Mesothelial cell of epicardium (in vitro differentiated cells): ENCODE measurements at regions not wholly inside any gene's neighbourhood (a gene's known extent, or its start where the extent isn't known, plus 50 kb on each side); places are given as distances from the start of the nearest gene placed in this dataset.
A peak's percentile ranks its signal among the peaks of the same experiment; 100 is the strongest.

ENCODE experiments used
- DNase-seq, 2 experiments: peaks; one replicate each; pipeline ENCODE4 v3.0.0; 2021; ENCODE audit warnings: low spot score in 2 of 2; ENCODE audit not compliant: unreplicated experiment in 2 of 2
- H3K27ac Mint-ChIP-seq: 2 replicates; pipeline ENCODE4 v1.8.0; 2021; ENCODE audit warnings: mixed read lengths
- H3K27me3 Mint-ChIP-seq: 2 replicates; pipeline ENCODE4 v1.8.0; 2021; ENCODE audit warnings: low read depth, mixed read lengths
- H3K36me3 Mint-ChIP-seq: 2 replicates; pipeline ENCODE4 v1.8.0; 2021; ENCODE audit warnings: mixed read lengths
- H3K4me1 Mint-ChIP-seq: 2 replicates; pipeline ENCODE4 v1.8.0; 2021; ENCODE audit warnings: mixed read lengths
- H3K4me3 Mint-ChIP-seq: 2 replicates; pipeline ENCODE4 v1.8.0; 2021; ENCODE audit warnings: mild to moderate bottlenecking, moderate library complexity, mixed read lengths
- H3K9me3 Mint-ChIP-seq: 2 replicates; pipeline ENCODE4 v1.8.0; 2021; ENCODE audit warnings: mixed read lengths
- TF ChIP-seq, protein P1 (sequence below): fragments of 200-600 bp; sonication (generic); IDR thresholded peaks from one replicate; pipeline ENCODE4 v1.5.0; 2021; ENCODE audit warnings: antibody characterized with exemption; ENCODE audit not compliant: unreplicated experiment

DNA sequence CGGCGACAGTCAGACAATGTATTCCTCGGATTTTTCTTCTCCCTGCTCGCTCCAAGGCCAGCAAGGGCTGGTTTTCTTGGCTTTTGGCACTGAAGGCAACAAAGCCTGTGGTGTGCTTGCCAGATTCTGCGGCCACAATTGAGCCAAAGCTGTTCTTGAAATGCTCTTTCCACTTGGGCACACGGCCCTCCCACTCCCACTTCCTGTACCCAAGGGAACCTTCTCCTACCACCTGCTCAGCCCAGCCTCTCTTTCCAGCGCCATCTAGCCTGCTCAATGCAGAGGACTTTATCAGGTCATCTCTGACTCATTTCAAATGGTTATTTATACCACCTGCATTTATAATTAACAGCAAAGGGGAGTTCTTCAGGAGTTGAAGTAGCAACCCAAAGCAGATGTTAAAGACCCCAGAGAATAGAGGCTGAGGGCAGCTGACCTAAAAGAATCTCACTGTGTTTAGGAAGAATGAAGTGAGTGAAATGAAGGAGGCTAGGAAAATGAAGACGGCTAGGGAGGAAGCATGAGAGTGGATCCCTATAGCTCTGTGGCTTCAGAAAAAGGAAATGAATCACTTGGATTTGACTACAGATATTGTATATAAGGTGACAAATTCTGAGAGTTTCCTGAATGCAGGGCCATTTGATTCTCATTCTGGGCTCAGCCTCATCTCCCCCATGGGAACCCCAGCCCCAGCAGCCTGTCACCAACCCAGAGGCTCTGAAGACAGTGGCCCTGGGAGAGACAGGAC, 439.0 kb downstream of the ENC1 start:
- H3K27me3 Mint-ChIP-seq: no peaks in the 10 kb centered on the region
- H3K36me3 Mint-ChIP-seq: no peaks in the 10 kb centered on the region
- peaks cover 38% of the 10 kb centered on the region for H3K4me1 Mint-ChIP-seq
- H3K9me3 Mint-ChIP-seq: no peaks in the 10 kb centered on the region
- H3K27ac Mint-ChIP-seq: no peak overlapping the region
- no peak overlapping the region for H3K4me3 Mint-ChIP-seq
- no peak for DNase-seq
- TF ChIP-seq, protein P1, sequence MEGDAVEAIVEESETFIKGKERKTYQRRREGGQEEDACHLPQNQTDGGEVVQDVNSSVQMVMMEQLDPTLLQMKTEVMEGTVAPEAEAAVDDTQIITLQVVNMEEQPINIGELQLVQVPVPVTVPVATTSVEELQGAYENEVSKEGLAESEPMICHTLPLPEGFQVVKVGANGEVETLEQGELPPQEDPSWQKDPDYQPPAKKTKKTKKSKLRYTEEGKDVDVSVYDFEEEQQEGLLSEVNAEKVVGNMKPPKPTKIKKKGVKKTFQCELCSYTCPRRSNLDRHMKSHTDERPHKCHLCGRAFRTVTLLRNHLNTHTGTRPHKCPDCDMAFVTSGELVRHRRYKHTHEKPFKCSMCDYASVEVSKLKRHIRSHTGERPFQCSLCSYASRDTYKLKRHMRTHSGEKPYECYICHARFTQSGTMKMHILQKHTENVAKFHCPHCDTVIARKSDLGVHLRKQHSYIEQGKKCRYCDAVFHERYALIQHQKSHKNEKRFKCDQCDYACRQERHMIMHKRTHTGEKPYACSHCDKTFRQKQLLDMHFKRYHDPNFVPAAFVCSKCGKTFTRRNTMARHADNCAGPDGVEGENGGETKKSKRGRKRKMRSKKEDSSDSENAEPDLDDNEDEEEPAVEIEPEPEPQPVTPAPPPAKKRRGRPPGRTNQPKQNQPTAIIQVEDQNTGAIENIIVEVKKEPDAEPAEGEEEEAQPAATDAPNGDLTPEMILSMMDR: no peak

DNA sequence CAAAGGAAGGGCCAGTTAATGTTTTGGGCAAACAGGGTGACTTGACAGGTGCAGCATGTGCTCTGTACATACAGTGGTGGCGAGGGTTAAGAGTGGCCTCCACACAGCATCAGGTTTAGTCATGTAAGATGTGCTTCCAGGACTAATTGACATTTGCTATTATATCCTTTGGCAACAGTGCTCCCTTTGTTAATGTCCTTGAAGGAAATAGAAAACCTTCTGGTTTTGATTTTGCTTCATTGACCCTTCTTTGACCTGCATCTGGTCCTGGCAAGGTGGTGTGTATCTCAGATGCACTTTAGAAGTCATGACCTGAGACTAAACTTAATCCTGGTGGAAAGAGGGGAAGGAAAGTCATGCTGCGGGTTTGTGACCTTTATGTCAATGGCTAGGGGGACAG, 440.0 kb downstream of the ENC1 start:
- Mint-ChIP-seq H3K4me1 (peaks cover 28% of the 10 kb centered on the region), H3K9me3 (peaks cover 4% of the 10 kb centered on the region), H3K27ac (no peak overlapping the region), H3K4me3 (no peak overlapping the region), H3K27me3 (no peaks in the 10 kb centered on the region), H3K36me3 (no peaks in the 10 kb centered on the region)
- TF ChIP-seq, protein P1: no peak
- no peak for DNase-seq

DNA sequence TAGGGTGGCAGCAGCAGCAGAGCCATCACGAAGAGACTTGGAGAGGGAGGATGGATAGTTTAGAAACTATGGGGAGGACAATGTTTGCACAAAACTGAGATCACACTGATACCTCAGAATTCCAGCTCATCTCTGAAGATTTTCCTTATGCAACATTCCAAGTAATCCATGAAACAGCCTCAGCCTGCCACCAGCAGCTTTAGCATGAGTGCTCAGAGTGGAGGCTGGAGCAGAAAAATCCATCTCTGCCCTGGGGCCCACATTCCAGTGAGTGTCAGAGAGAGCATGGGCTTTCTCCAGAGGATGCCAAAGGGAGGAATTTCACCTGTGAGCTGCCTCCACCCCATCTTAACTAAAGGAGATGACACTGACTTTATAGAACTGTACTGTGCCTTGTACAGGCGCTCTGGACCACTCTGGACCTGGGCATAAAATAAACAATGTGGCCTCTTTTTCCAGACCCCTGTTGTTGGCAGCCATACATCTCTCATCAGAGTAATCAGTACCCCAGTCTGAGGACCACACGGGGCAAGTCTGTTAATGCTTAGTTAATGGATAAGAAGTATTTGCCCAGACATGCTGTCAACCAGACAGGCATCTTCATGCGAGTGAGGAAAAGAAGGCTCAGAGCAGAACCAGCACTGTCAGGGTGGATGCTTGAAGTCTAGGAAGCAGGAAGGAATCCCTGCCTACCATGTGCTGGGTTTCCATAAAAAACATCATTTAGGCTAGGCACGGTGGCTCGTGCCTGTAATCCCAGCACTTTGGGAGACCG, 440.9 kb downstream of the ENC1 start:
- TF ChIP-seq, protein P1: no peak
- no peak overlapping the region for H3K4me3 Mint-ChIP-seq
- peak overlapping the region; percentile 76 for H3K27ac Mint-ChIP-seq
- peaks cover 8% of the 10 kb centered on the region for H3K9me3 Mint-ChIP-seq
- H3K27me3 Mint-ChIP-seq: no peaks in the 10 kb centered on the region
- no peak for DNase-seq
- H3K4me1 Mint-ChIP-seq: peaks cover 28% of the 10 kb centered on the region
- H3K36me3 Mint-ChIP-seq: no peaks in the 10 kb centered on the region

DNA sequence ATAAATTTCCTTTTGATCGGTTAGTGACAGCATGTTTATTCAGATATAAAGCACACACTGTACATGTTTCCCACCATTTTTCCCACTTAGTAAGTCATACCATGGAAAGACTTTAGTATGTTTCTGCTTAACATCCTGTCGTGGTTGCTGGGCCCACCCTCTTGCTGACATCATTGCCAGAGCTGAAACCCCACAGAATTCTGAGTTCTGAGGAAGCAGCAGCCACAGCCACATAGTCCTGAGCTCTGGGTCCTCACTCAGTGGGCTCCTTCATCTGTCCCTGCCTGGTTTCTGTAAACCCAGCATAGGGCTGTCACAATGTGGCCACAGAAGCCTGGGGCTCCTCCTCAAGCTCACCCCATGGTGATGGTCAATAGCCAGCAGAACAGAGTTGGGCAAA, 441.5 kb downstream of the ENC1 start:
- Mint-ChIP-seq H3K4me1 (peaks cover 28% of the 10 kb centered on the region), H3K4me3 (no peak overlapping the region), H3K36me3 (no peaks in the 10 kb centered on the region), H3K9me3 (peaks cover 8% of the 10 kb centered on the region), H3K27ac (peak overlapping the region; percentile 76), H3K27me3 (no peaks in the 10 kb centered on the region)
- TF ChIP-seq, protein P1: no peak
- no peak for DNase-seq

DNA sequence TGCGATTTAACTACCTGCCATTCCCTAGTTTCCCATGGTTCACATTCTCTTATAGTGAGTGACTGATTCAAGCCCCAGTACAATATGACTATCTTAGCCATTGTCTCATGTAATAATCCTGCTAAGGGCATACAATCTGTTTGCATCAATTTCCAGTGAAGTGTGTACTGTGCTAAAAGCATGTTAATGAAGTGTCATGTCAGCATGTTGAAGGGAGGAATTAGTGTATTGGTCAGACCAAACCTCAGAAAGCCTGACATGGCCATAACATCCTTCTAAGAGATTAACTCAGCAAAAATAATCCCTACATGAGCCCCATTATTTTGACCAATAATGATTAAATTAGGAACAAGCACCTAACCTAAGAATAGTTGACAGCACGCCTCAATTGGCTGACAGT, 442.4 kb downstream of the ENC1 start:
- no peaks in the 10 kb centered on the region for H3K27me3 Mint-ChIP-seq
- no peak overlapping the region for H3K27ac Mint-ChIP-seq

More for the DNA sequence above, 442.4 kb downstream of the ENC1 start:
- Mint-ChIP-seq H3K9me3 (peaks cover 8% of the 10 kb centered on the region), H3K4me1 (peaks cover 28% of the 10 kb centered on the region), H3K36me3 (no peaks in the 10 kb centered on the region), H3K4me3 (no peak overlapping the region)
- no peak for DNase-seq
- TF ChIP-seq, protein P1: no peak
